HL-60 (cell line): ENCODE measurements at regions not wholly inside any gene's neighbourhood (a gene's known extent, or its start where the extent isn't known, plus 50 kb on each side); places are given as distances from the start of the nearest gene placed in this dataset.

Source experiments
- CTCF ChIP-seq: IDR thresholded peaks from one replicate; pipeline ENCODE4 v1.5.1; 2011; ENCODE audit warnings: low read length, control low read depth, inconsistent platforms; ENCODE audit not compliant: insufficient read depth
- GABPA ChIP-seq: IDR thresholded peaks from 2 replicates; pipeline ENCODE4 v1.6.1; 2012; ENCODE audit warnings: low read depth
- POLR2AphosphoS5 ChIP-seq: IDR thresholded peaks from 2 replicates; pipeline ENCODE4 v1.6.1; 2012; ENCODE audit warnings: low read depth
- TF ChIP-seq, protein P1 (sequence below): IDR thresholded peaks from 2 replicates; pipeline ENCODE4 v1.6.1; 2012; ENCODE audit warnings: low read depth; ENCODE audit not compliant: insufficient replicate concordance

DNA sequence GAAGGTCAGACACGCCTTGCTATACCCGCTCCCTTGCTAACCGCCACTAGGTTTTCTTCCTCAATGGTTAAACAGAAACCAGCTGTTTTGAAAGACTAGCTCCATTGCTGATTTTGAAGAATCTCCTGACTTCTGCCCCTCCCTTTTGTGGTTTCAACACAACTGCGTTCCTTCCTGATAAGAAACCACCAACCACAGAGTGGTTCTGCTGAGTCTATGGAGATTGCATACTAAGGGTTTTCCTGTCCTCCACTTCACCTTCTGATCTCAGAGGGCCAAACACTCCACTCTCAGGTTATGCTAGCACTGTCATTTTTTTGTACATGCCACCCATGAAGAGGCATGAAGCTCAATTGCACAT lies 207.9 kb downstream of the MYLK4 start:
- no peak for TF ChIP-seq CTCF
- TF ChIP-seq, protein P1, sequence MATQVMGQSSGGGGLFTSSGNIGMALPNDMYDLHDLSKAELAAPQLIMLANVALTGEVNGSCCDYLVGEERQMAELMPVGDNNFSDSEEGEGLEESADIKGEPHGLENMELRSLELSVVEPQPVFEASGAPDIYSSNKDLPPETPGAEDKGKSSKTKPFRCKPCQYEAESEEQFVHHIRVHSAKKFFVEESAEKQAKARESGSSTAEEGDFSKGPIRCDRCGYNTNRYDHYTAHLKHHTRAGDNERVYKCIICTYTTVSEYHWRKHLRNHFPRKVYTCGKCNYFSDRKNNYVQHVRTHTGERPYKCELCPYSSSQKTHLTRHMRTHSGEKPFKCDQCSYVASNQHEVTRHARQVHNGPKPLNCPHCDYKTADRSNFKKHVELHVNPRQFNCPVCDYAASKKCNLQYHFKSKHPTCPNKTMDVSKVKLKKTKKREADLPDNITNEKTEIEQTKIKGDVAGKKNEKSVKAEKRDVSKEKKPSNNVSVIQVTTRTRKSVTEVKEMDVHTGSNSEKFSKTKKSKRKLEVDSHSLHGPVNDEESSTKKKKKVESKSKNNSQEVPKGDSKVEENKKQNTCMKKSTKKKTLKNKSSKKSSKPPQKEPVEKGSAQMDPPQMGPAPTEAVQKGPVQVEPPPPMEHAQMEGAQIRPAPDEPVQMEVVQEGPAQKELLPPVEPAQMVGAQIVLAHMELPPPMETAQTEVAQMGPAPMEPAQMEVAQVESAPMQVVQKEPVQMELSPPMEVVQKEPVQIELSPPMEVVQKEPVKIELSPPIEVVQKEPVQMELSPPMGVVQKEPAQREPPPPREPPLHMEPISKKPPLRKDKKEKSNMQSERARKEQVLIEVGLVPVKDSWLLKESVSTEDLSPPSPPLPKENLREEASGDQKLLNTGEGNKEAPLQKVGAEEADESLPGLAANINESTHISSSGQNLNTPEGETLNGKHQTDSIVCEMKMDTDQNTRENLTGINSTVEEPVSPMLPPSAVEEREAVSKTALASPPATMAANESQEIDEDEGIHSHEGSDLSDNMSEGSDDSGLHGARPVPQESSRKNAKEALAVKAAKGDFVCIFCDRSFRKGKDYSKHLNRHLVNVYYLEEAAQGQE = peak; percentile 14
- no peak for TF ChIP-seq GABPA
- peak; percentile 100 for TF ChIP-seq POLR2AphosphoS5
